Neural cell (in vitro differentiated cells): ENCODE measurements at regions not wholly inside any gene's neighbourhood (a gene's known extent, or its start where the extent isn't known, plus 50 kb on each side); places are given as distances from the start of the nearest gene placed in this dataset.

Source experiments
- H2AFZ ChIP-seq: fragments of 200-600, 300-800 bp; sonication (generic), shearing (Covaris generic); 2 replicates; pipeline ENCODE4 v1.6.0; 2014; ENCODE audit warnings: low read depth, mild to moderate bottlenecking, antibody characterized with exemption, low read length, moderate library complexity
- H3F3A ChIP-seq: fragments of 200-600 bp; shearing (Covaris generic); 2 replicates; pipeline ENCODE4 v1.6.1; 2016; ENCODE audit warnings: mild to moderate bottlenecking, moderate library complexity, mixed read lengths, antibody characterized with exemption, low read length; ENCODE audit not compliant: insufficient read depth, poor library complexity, severe bottlenecking
- H3K27ac ChIP-seq: fragments of 200-600, 300-800 bp; sonication (generic), shearing (Covaris generic); 2 replicates; pipeline ENCODE4 v1.5.1; 2014; ENCODE audit warnings: mild to moderate bottlenecking, low read length, moderate library complexity
- H3K27me3 ChIP-seq: fragments of 300-800, 200-600 bp; sonication (generic), shearing (Covaris generic); 2 replicates; pipeline ENCODE4 v1.6.0; 2014; ENCODE audit warnings: mild to moderate bottlenecking, low read depth, low read length, moderate library complexity; ENCODE audit not compliant: insufficient read depth
- H3K36me3 ChIP-seq: fragments of 300-800, 200-600 bp; sonication (generic), shearing (Covaris generic); 2 replicates; pipeline ENCODE4 v1.5.1; 2014; ENCODE audit warnings: mild to moderate bottlenecking, antibody characterized with exemption, low read length, moderate library complexity; ENCODE audit not compliant: insufficient read depth
- H3K4me2 ChIP-seq: fragments of 300-800, 200-600 bp; sonication (generic), shearing (Covaris generic); 2 replicates; pipeline ENCODE4 v1.6.0; 2014; ENCODE audit warnings: mild to moderate bottlenecking, low read length
- H3K4me3 ChIP-seq: fragments of 300-800, 200-600 bp; sonication (generic), shearing (Covaris generic); 2 replicates; pipeline ENCODE4 v1.5.1; 2014; ENCODE audit warnings: mild to moderate bottlenecking, low read length, moderate library complexity
- H3K79me2 ChIP-seq: fragments of 200-600 bp; shearing (Covaris generic); replicated peaks from 2 replicates; pipeline ENCODE4 v1.6.0; 2014; ENCODE audit warnings: mild to moderate bottlenecking, low read length, moderate library complexity; ENCODE audit not compliant: insufficient read depth
- H3K9ac ChIP-seq: fragments of 300-800, 200-600 bp; sonication (generic), shearing (Covaris generic); 2 replicates; pipeline ENCODE4 v1.6.1; 2016; ENCODE audit warnings: mild to moderate bottlenecking, low read length, mixed read lengths
- H3K9me2 ChIP-seq: fragments of 200-600 bp; shearing (Covaris generic); 2 replicates; pipeline ENCODE4 v1.6.1; 2016; ENCODE audit warnings: mild to moderate bottlenecking, low read length, mixed read lengths; ENCODE audit not compliant: insufficient read depth
- H3K9me3 ChIP-seq: fragments of 200-600, 300-800 bp; sonication (generic), shearing (Covaris generic); 2 replicates; pipeline ENCODE4 v1.6.1; 2016; ENCODE audit warnings: mild to moderate bottlenecking, mixed run types, low read length, moderate library complexity, mixed read lengths
- H4K20me1 ChIP-seq: fragments of 200-600 bp; shearing (Covaris generic); 2 replicates; pipeline ENCODE4 v1.6.1; 2016; ENCODE audit warnings: mild to moderate bottlenecking, mixed run types; ENCODE audit not compliant: insufficient read depth
- CTCF ChIP-seq: fragments of 450-650 bp; IDR thresholded peaks from 2 replicates; pipeline ENCODE4 v1.5.1; 2014; ENCODE audit warnings: antibody characterized with exemption, mild to moderate bottlenecking, moderate library complexity; ENCODE audit not compliant: poor library complexity, severe bottlenecking
- EP300 ChIP-seq: fragments of 450-650 bp; conservative IDR thresholded peaks from 2 replicates; pipeline ENCODE4 v1.6.1; 2014; ENCODE audit warnings: antibody characterized with exemption, mild to moderate bottlenecking, moderate library complexity; ENCODE audit not compliant: poor library complexity, severe bottlenecking
- EZH2 ChIP-seq: fragments of 200-600, 300-800 bp; shearing (Covaris generic), sonication (generic); IDR thresholded peaks from 2 replicates; pipeline ENCODE4 v1.6.1; 2014; ENCODE audit warnings: antibody characterized with exemption, low read length, borderline replicate concordance, mild to moderate bottlenecking; ENCODE audit not compliant: insufficient read depth, poor library complexity, severe bottlenecking
- MXI1 ChIP-seq: fragments of 450-650 bp; conservative IDR thresholded peaks from 2 replicates; pipeline ENCODE4 v1.6.1; 2014; ENCODE audit warnings: antibody characterized with exemption, mild to moderate bottlenecking; ENCODE audit not compliant: poor library complexity, severe bottlenecking
- POLR2AphosphoS5 ChIP-seq: IDR thresholded peaks from 2 replicates; pipeline ENCODE4 v1.6.1; 2012
- RAD21 ChIP-seq: fragments of 450-650 bp; conservative IDR thresholded peaks from 2 replicates; pipeline ENCODE4 v1.6.1; 2014; ENCODE audit warnings: antibody characterized with exemption, mild to moderate bottlenecking, moderate library complexity
- REST ChIP-seq: IDR thresholded peaks from 2 replicates; pipeline ENCODE4 v1.6.1; 2012; ENCODE audit warnings: borderline replicate concordance
- SMC3 ChIP-seq: fragments of 450-650 bp; conservative IDR thresholded peaks from 2 replicates; pipeline ENCODE4 v1.6.1; 2014; ENCODE audit warnings: antibody characterized with exemption, mild to moderate bottlenecking, moderate library complexity; ENCODE audit not compliant: poor library complexity
- TAF1 ChIP-seq: IDR thresholded peaks from 2 replicates; pipeline ENCODE4 v1.6.1; 2012; ENCODE audit warnings: low read depth

GRCh38 chr9:73615557-73615956 is 463.9 kb downstream of the ANXA1 start:
- no peaks in the 10 kb centered on the region for H3K27me3 ChIP-seq
- H3K9me2 ChIP-seq = no peaks in the 10 kb centered on the region
- no peak overlapping the region for H3K4me3 ChIP-seq
- H4K20me1 ChIP-seq = no peaks in the 10 kb centered on the region
- H2AFZ ChIP-seq = no peak overlapping the region
- no peaks in the 10 kb centered on the region for H3K79me2 ChIP-seq
- no peaks in the 10 kb centered on the region for H3K9me3 ChIP-seq
- no peak overlapping the region for H3K4me2 ChIP-seq
- H3K9ac ChIP-seq = no peak overlapping the region
- no peaks in the 10 kb centered on the region for H3K36me3 ChIP-seq
- no peak overlapping the region for H3K27ac ChIP-seq
- H3F3A ChIP-seq = no peaks in the 10 kb centered on the region
- TF ChIP-seq CTCF = no peak
- TF ChIP-seq RAD21 = no peak
- TF ChIP-seq EZH2 = no peak
- TF ChIP-seq TAF1 = no peak
- no peak for TF ChIP-seq POLR2AphosphoS5
- TF ChIP-seq MXI1 = no peak
- TF ChIP-seq REST = no peak
- no peak for TF ChIP-seq EP300
- no peak for TF ChIP-seq SMC3

GRCh38 chr9:73617586-73617985 is 465.9 kb downstream of the ANXA1 start:
- Histone ChIP-seq H3K27me3 (no peaks in the 10 kb centered on the region), H3K36me3 (no peaks in the 10 kb centered on the region), H3K79me2 (no peaks in the 10 kb centered on the region), H3K9me2 (no peaks in the 10 kb centered on the region), H3K4me2 (no peak overlapping the region), H3K9me3 (no peaks in the 10 kb centered on the region), H3K9ac (no peak overlapping the region), H2AFZ (no peak overlapping the region), H3K27ac (no peak overlapping the region), H3F3A (no peaks in the 10 kb centered on the region), H3K4me3 (no peak overlapping the region), H4K20me1 (no peaks in the 10 kb centered on the region)
- no peak for TF ChIP-seq RAD21
- no peak for TF ChIP-seq POLR2AphosphoS5
- TF ChIP-seq EZH2 = no peak
- no peak for TF ChIP-seq TAF1
- TF ChIP-seq SMC3 = no peak
- no peak for TF ChIP-seq CTCF
- no peak for TF ChIP-seq REST
- no peak for TF ChIP-seq EP300
- TF ChIP-seq MXI1 = no peak
